Left ventricle myocardium inferior (tissue), 1 donor: ENCODE measurements at regions not wholly inside any gene's neighbourhood (a gene's known extent, or its start where the extent isn't known, plus 50 kb on each side); places are given as distances from the start of the nearest gene placed in this dataset.

Experiments used
- DNase-seq: peaks from one replicate; pipeline ENCODE4 v3.0.0-alpha.2; 2020
- H3K27ac ChIP-seq: fragments of 200-600 bp; replicated peaks from 2 replicates; pipeline ENCODE4 v1.8.0; 2021
- H3K27me3 ChIP-seq: fragments of 200-600 bp; 2 replicates; pipeline ENCODE4 v1.8.0; 2021; ENCODE audit warnings: low read depth
- H3K36me3 ChIP-seq: fragments of 200-600 bp; 2 replicates; pipeline ENCODE4 v1.8.0; 2021
- H3K4me1 ChIP-seq: fragments of 200-600 bp; 2 replicates; pipeline ENCODE4 v1.8.0; 2021
- H3K4me3 ChIP-seq: fragments of 200-600 bp; 2 replicates; pipeline ENCODE4 v1.8.0; 2021; ENCODE audit warnings: mild to moderate bottlenecking, moderate library complexity
- H3K9me3 ChIP-seq: fragments of 200-600 bp; replicated peaks from 2 replicates; pipeline ENCODE4 v1.8.0; 2021
- CTCF ChIP-seq: fragments of 200-600 bp; IDR thresholded peaks from 2 replicates; pipeline ENCODE4 v1.8.0; 2021; ENCODE audit warnings: antibody characterized with exemption, mild to moderate bottlenecking, borderline replicate concordance
- intact Hi-C: fragments of 100-400 bp; cut with micrococcal nuclease; formaldehyde crosslinking; loops from one replicate; pipeline ENCODE4 v1.11.0; 2022
- donor health status: DM: no; HTN: yes; CAD: no; lungs with severe emphysema.

GRCh38 chr20:24046888-24047287, 58.3 kb upstream of the GGTLC1 start:
- no peaks in the 10 kb centered on the region for H3K4me1 ChIP-seq
- no peak overlapping the region for H3K27ac ChIP-seq
- intact Hi-C loops = no loop called here
- no peaks in the 10 kb centered on the region for H3K36me3 ChIP-seq
- no peak for TF ChIP-seq CTCF
- DNase-seq = no peak
- H3K4me3 ChIP-seq = no peak overlapping the region
- H3K27me3 ChIP-seq = peaks cover 28% of the 10 kb centered on the region
- no peaks in the 10 kb centered on the region for H3K9me3 ChIP-seq

- Histone ChIP-seq H3K4me3 (no peak overlapping the region), H3K27me3 (peaks cover 26% of the 10 kb centered on the region), H3K9me3 (no peaks in the 10 kb centered on the region), H3K27ac (no peak overlapping the region), H3K4me1 (no peaks in the 10 kb centered on the region), H3K36me3 (no peaks in the 10 kb centered on the region)
- DNase-seq = no peak
- TF ChIP-seq CTCF = no peak
- intact Hi-C loops = no loop called here
Observed at GRCh38 chr20:24045621-24046318, 57.2 kb upstream of the GGTLC1 start.

- TF ChIP-seq CTCF = no peak
- Histone ChIP-seq H3K4me3 (no peak overlapping the region), H3K4me1 (no peaks in the 10 kb centered on the region), H3K9me3 (no peaks in the 10 kb centered on the region), H3K36me3 (no peaks in the 10 kb centered on the region), H3K27ac (no peak overlapping the region), H3K27me3 (peaks cover 16% of the 10 kb centered on the region)
- intact Hi-C loops = no loop called here
- DNase-seq = no peak
Observed at GRCh38 chr20:24043294-24043693, 54.7 kb upstream of the GGTLC1 start.

- H3K27ac ChIP-seq = no peak overlapping the region
- no peaks in the 10 kb centered on the region for H3K36me3 ChIP-seq
- intact Hi-C loops = no loop called here
- no peak for DNase-seq
- no peaks in the 10 kb centered on the region for H3K4me1 ChIP-seq
- peaks cover 16% of the 10 kb centered on the region for H3K27me3 ChIP-seq
- no peaks in the 10 kb centered on the region for H3K9me3 ChIP-seq
- TF ChIP-seq CTCF = no peak
- H3K4me3 ChIP-seq = no peak overlapping the region
Observed at GRCh38 chr20:24042646-24043045, 54.1 kb upstream of the GGTLC1 start.

- H3K27me3 ChIP-seq = peaks cover 23% of the 10 kb centered on the region
- no peak for TF ChIP-seq CTCF
- no peaks in the 10 kb centered on the region for H3K9me3 ChIP-seq
- H3K4me3 ChIP-seq = no peak overlapping the region
- H3K27ac ChIP-seq = no peak overlapping the region
- no peaks in the 10 kb centered on the region for H3K4me1 ChIP-seq
- no peaks in the 10 kb centered on the region for H3K36me3 ChIP-seq
- no peak for DNase-seq
- intact Hi-C loops = no loop called here
Observed at GRCh38 chr20:24040896-24041459, 52.4 kb upstream of the GGTLC1 start.
